Urothelium cell line (cell line): ENCODE measurements at regions not wholly inside any gene's neighbourhood (a gene's known extent, or its start where the extent isn't known, plus 50 kb on each side); places are given as distances from the start of the nearest gene placed in this dataset.

Experiments used
- DNase-seq: peaks from one replicate; pipeline ENCODE4 v3.0.0; 2011; ENCODE audit warnings: low spot score, mixed read lengths
- FAIRE-seq: peaks from 2 replicates; lab custom pipeline; 2011; peaks lifted over from hg19 to GRCh38; lab: Jason Lieb, UNC

- DNase-seq = peak; percentile 46
- no peak for FAIRE-seq
These were observed 346.5 kb downstream of the ZNF536 start for GRCh38 chr19:30718707-30719106.

GRCh38 chr19:30718014-30718413, 345.8 kb downstream of the ZNF536 start:
- FAIRE-seq (no peak), DNase-seq (no peak)

GRCh38 chr19:30717381-30717780, 345.2 kb downstream of the ZNF536 start:
- FAIRE-seq = no peak

GRCh38 chr19:30712431-30713337, 340.5 kb downstream of the ZNF536 start:
- FAIRE-seq = no peak

More at GRCh38 chr19:30717381-30717780, 345.2 kb downstream of the ZNF536 start:
- no peak for DNase-seq

GRCh38 chr19:30711826-30712225, 339.6 kb downstream of the ZNF536 start:
- FAIRE-seq (no peak), DNase-seq (no peak)

More at GRCh38 chr19:30712431-30713337, 340.5 kb downstream of the ZNF536 start:
- no peak for DNase-seq

GRCh38 chr19:30711296-30711695, 339.1 kb downstream of the ZNF536 start:
- FAIRE-seq (no peak), DNase-seq (no peak)

GRCh38 chr19:30710721-30711120, 338.5 kb downstream of the ZNF536 start:
- DNase-seq = no peak

GRCh38 chr19:30708416-30709178, 336.4 kb downstream of the ZNF536 start:
- no peak for FAIRE-seq
- DNase-seq = no peak

More at GRCh38 chr19:30710721-30711120, 338.5 kb downstream of the ZNF536 start:
- no peak for FAIRE-seq

- no peak for FAIRE-seq
- DNase-seq = no peak
These were observed 332.7 kb downstream of the ZNF536 start for GRCh38 chr19:30704771-30705330.

GRCh38 chr19:30703645-30704044, 331.5 kb downstream of the ZNF536 start:
- DNase-seq (no peak), FAIRE-seq (no peak)

- FAIRE-seq (peak; percentile 89), DNase-seq (no peak)
These were observed 329.0 kb downstream of the ZNF536 start for GRCh38 chr19:30701178-30701577.

GRCh38 chr19:30699871-30700280, 327.7 kb downstream of the ZNF536 start:
- FAIRE-seq = no peak
- no peak for DNase-seq

GRCh38 chr19:30696514-30696913, 324.3 kb downstream of the ZNF536 start:
- FAIRE-seq = no peak
- DNase-seq = peak; percentile 80

GRCh38 chr19:30695171-30695875, 323.1 kb downstream of the ZNF536 start:
- no peak for FAIRE-seq
- DNase-seq = no peak

GRCh38 chr19:30694156-30694755, 322.1 kb downstream of the ZNF536 start:
- DNase-seq (no peak), FAIRE-seq (no peak)

- FAIRE-seq (no peak), DNase-seq (no peak)
These were observed 320.8 kb downstream of the ZNF536 start for GRCh38 chr19:30692879-30693503.

GRCh38 chr19:30692181-30692811, 320.1 kb downstream of the ZNF536 start:
- no peak for FAIRE-seq

GRCh38 chr19:30691819-30692166, 319.6 kb downstream of the ZNF536 start:
- no peak for FAIRE-seq
- DNase-seq = no peak

More at GRCh38 chr19:30692181-30692811, 320.1 kb downstream of the ZNF536 start:
- DNase-seq = no peak
